ENCODE measurements at regions not wholly inside any gene's neighbourhood (a gene's known extent, or its start where the extent isn't known, plus 50 kb on each side); places are given as distances from the start of the nearest gene placed in this dataset.

GRCh38 chr5:123949043-123949804, 437.2 kb downstream of the CSNK1G3 start:
- TF ChIP-seq EZH2 (IDR thresholded peaks at IDR 0.05; ENCODE audit: borderline replicate concordance, low read depth, low read length, poor library complexity, severe bottlenecking), result no peak
- no peak for TF ChIP-seq CTCF (conservative IDR thresholded peaks at IDR 0.05; ENCODE audit: low read depth, low read length)
- Histone ChIP-seq H3K4me1 (ENCODE audit: insufficient read depth, low read length, poor library complexity, severe bottlenecking) (no peaks in the 10 kb centered on the region), H3K36me3 (ENCODE audit: insufficient read depth, low read length, poor library complexity, severe bottlenecking) (no peaks in the 10 kb centered on the region), H3K27ac (ENCODE audit: low read depth, low read length, poor library complexity, severe bottlenecking) (no peak overlapping the region), H3K9me3 (ENCODE audit: low read depth, low read length, poor library complexity, severe bottlenecking) (no peaks in the 10 kb centered on the region), H3K27me3 (replicated peaks; ENCODE audit: insufficient read depth, low read depth, low read length, poor library complexity) (no peaks in the 10 kb centered on the region), H3K4me3 (ENCODE audit: low read depth, low read length, poor library complexity, severe bottlenecking) (no peak overlapping the region)
- POLR2A ChIA-PET (ENCODE audit: low non-redundant PET), result no interaction called here
- no TSS peak for BruUV-seq (replicated peaks)
- no peak for DNase-seq (ENCODE audit: low spot score)
- intact Hi-C loops (cut with micrococcal nuclease; ENCODE audit: unreplicated experiment), result no loop called here
- CTCF ChIA-PET, result no interaction called here

GRCh38 chr5:123947797-123948196, 435.8 kb downstream of the CSNK1G3 start:
- Histone ChIP-seq H3K36me3 (ENCODE audit: insufficient read depth, low read length, poor library complexity, severe bottlenecking) (no peaks in the 10 kb centered on the region), H3K27me3 (replicated peaks; ENCODE audit: insufficient read depth, low read depth, low read length, poor library complexity) (no peaks in the 10 kb centered on the region), H3K27ac (ENCODE audit: low read depth, low read length, poor library complexity, severe bottlenecking) (no peak overlapping the region), H3K4me1 (ENCODE audit: insufficient read depth, low read length, poor library complexity, severe bottlenecking) (no peaks in the 10 kb centered on the region), H3K4me3 (ENCODE audit: low read depth, low read length, poor library complexity, severe bottlenecking) (no peak overlapping the region), H3K9me3 (ENCODE audit: low read depth, low read length, poor library complexity, severe bottlenecking) (no peaks in the 10 kb centered on the region)
- DNase-seq (ENCODE audit: low spot score), result no peak
- TF ChIP-seq EZH2 (IDR thresholded peaks at IDR 0.05; ENCODE audit: borderline replicate concordance, low read depth, low read length, poor library complexity, severe bottlenecking), result no peak
- no peak for TF ChIP-seq CTCF (conservative IDR thresholded peaks at IDR 0.05; ENCODE audit: low read depth, low read length)
- intact Hi-C loops (cut with micrococcal nuclease; ENCODE audit: unreplicated experiment), result no loop called here
- ChIA-PET CTCF (no interaction called here), POLR2A (ENCODE audit: low non-redundant PET) (no interaction called here)
- BruUV-seq (replicated peaks), result no TSS peak

GRCh38 chr5:123945548-123945947, 433.6 kb downstream of the CSNK1G3 start:
- POLR2A ChIA-PET (ENCODE audit: low non-redundant PET), result no interaction called here
- H3K4me3 ChIP-seq (ENCODE audit: low read depth, low read length, poor library complexity, severe bottlenecking), result no peak overlapping the region
- H3K4me1 ChIP-seq (ENCODE audit: insufficient read depth, low read length, poor library complexity, severe bottlenecking), result no peaks in the 10 kb centered on the region
- H3K36me3 ChIP-seq (ENCODE audit: insufficient read depth, low read length, poor library complexity, severe bottlenecking), result no peaks in the 10 kb centered on the region
- no peaks in the 10 kb centered on the region for H3K9me3 ChIP-seq (ENCODE audit: low read depth, low read length, poor library complexity, severe bottlenecking)
- no TSS peak for BruUV-seq (replicated peaks)
- intact Hi-C loops (cut with micrococcal nuclease; ENCODE audit: unreplicated experiment), result no loop called here
- no peak overlapping the region for H3K27ac ChIP-seq (ENCODE audit: low read depth, low read length, poor library complexity, severe bottlenecking)
- no peaks in the 10 kb centered on the region for H3K27me3 ChIP-seq (replicated peaks; ENCODE audit: insufficient read depth, low read depth, low read length, poor library complexity)
- TF ChIP-seq EZH2 (IDR thresholded peaks at IDR 0.05; ENCODE audit: borderline replicate concordance, low read depth, low read length, poor library complexity, severe bottlenecking), result no peak
- CTCF ChIA-PET, result no interaction called here
- no peak for DNase-seq (ENCODE audit: low spot score)

GRCh38 chr5:123943151-123943550, 431.2 kb downstream of the CSNK1G3 start:
- no peak for DNase-seq (ENCODE audit: low spot score)
- intact Hi-C loops (cut with micrococcal nuclease; ENCODE audit: unreplicated experiment), result no loop called here
- TF ChIP-seq EZH2 (IDR thresholded peaks at IDR 0.05; ENCODE audit: borderline replicate concordance, low read depth, low read length, poor library complexity, severe bottlenecking) (no peak), CTCF (conservative IDR thresholded peaks at IDR 0.05; ENCODE audit: low read depth, low read length) (no peak)
- no peaks in the 10 kb centered on the region for H3K27me3 ChIP-seq (replicated peaks; ENCODE audit: insufficient read depth, low read depth, low read length, poor library complexity)
- no peak overlapping the region for H3K4me3 ChIP-seq (ENCODE audit: low read depth, low read length, poor library complexity, severe bottlenecking)
- H3K36me3 ChIP-seq (ENCODE audit: insufficient read depth, low read length, poor library complexity, severe bottlenecking), result no peaks in the 10 kb centered on the region
- no peaks in the 10 kb centered on the region for H3K9me3 ChIP-seq (ENCODE audit: low read depth, low read length, poor library complexity, severe bottlenecking)
- no TSS peak for BruUV-seq (replicated peaks)
- CTCF ChIA-PET, result no interaction called here
- H3K4me1 ChIP-seq (ENCODE audit: insufficient read depth, low read length, poor library complexity, severe bottlenecking), result no peaks in the 10 kb centered on the region
- no peak overlapping the region for H3K27ac ChIP-seq (ENCODE audit: low read depth, low read length, poor library complexity, severe bottlenecking)
- POLR2A ChIA-PET (ENCODE audit: low non-redundant PET), result no interaction called here
